ENCODE measurements at regions not wholly inside any gene's neighbourhood (a gene's known extent, or its start where the extent isn't known, plus 50 kb on each side); places are given as distances from the start of the nearest gene placed in this dataset.

- DNase-seq, result no peak
These were observed 597.5 kb upstream of the MKI67 start for GRCh38 chr10:128723631-128724205.

- no peak for DNase-seq
These were observed 599.3 kb upstream of the MKI67 start for GRCh38 chr10:128725531-128725930.

- no peak for DNase-seq
These were observed 600.9 kb upstream of the MKI67 start for GRCh38 chr10:128727114-128727513.

- DNase-seq, result no peak
These were observed 603.7 kb upstream of the MKI67 start for GRCh38 chr10:128729910-128730420.

DNA sequence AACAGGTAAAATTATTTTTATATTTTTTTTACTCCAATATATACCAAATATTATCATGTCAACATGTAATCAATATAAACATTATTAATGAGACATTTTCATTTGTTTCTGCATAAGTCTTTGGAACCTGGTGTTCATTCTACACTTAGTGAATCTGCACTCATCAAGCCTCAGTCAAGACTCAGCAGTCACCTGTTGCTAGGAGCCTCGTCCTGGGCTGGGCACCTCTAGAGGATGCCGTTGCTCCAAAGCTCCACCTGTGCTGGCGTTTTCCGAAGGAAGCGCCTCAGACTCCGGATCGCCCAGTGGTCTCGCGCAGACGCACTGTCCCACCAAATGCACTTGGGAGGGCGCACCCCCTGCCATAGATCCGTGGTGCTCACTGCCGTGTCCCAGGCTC, 604.7 kb upstream of the MKI67 start:
- DNase-seq, result no peak

- DNase-seq, result no peak
These were observed 607.9 kb upstream of the MKI67 start for GRCh38 chr10:128734161-128734560.

GRCh38 chr10:128734734-128735133, 608.5 kb upstream of the MKI67 start:
- DNase-seq, result no peak

GRCh38 chr10:128735996-128736395, 609.8 kb upstream of the MKI67 start:
- no peak for DNase-seq

DNA sequence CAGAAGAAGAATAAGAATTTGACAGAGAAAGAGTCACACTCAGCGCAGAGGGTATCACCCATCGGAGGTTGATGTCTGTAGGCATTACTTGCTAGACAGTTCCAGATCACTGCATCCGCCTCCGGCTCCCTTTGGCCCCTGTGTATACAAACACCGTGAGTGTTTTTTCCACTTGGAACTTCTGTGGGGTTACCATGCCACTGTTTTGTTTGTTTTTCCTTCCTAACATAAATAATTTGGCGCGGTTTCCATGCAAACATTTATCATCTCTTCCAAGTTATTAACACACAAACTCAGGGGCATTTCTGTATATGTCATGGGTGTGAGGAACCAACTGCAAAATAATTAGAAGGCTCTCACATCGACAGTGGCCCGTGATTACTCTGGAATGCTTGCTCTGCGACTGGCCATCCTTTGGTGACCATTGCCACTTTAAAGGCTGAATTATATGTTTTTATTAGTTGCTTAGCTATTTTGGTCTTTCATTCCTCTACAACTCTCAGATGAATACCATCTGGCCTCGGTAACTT, 612.2 kb upstream of the MKI67 start:
- no peak for DNase-seq

GRCh38 chr10:128739930-128740329, 613.7 kb upstream of the MKI67 start:
- no peak for DNase-seq

DNA sequence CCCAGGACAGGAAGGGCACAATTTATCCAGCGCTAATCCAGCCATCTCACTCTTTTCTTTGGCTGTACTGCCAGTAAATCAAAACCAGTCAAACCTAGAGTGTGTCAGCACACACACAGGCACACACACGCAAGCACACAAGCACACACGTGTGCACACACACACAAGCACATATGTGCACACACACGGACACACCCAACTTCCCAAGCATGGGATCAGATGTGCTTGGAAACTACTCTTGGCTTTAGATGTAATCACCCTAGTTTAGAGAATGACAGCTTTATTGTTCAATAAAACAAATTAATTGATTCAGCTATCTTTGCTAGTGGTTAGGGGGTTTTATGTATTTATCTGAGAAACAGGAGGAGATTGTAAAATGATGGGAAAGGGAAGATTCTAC, 615.0 kb upstream of the MKI67 start:
- DNase-seq, result no peak

DNA sequence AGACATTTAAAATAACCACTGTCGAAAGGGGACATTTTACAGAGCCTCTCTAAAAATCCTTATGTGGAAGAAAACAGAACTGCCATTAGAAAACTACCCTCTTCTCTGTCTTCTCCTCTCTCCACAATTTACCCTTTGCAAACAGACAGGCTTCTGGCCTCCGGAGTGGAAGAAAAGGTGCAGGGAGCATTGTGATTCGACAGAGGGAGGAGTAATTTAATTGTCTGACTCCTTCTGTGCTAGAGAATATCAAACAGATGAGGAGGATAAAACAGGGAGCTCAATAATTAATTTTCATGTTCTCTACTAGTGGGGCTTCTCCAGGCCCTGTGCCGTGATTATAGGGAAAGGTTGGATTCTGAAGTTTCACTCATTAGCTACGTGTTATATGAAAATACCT, 615.5 kb upstream of the MKI67 start:
- no peak for DNase-seq

DNA sequence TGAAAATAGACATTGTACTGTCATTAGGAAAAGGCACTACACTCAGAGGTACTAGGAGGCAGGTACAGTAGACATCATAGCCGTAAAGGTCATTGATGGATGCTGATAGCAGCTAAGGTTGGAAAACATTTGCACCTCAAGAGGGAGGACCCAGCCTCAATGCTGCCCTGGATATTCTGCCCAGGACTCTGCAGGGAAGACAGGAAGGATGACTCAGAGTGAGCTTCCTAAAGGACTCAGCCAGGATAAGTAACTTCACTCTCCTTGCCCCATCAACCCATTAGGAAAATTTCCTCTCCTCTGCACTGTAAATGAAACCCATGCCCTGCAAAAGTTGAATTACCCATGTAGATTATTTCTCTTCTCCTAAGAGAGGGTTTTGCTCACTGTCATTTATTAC, 617.9 kb upstream of the MKI67 start:
- no peak for DNase-seq

- no peak for DNase-seq
These were observed 618.6 kb upstream of the MKI67 start for GRCh38 chr10:128744811-128745305.

DNA sequence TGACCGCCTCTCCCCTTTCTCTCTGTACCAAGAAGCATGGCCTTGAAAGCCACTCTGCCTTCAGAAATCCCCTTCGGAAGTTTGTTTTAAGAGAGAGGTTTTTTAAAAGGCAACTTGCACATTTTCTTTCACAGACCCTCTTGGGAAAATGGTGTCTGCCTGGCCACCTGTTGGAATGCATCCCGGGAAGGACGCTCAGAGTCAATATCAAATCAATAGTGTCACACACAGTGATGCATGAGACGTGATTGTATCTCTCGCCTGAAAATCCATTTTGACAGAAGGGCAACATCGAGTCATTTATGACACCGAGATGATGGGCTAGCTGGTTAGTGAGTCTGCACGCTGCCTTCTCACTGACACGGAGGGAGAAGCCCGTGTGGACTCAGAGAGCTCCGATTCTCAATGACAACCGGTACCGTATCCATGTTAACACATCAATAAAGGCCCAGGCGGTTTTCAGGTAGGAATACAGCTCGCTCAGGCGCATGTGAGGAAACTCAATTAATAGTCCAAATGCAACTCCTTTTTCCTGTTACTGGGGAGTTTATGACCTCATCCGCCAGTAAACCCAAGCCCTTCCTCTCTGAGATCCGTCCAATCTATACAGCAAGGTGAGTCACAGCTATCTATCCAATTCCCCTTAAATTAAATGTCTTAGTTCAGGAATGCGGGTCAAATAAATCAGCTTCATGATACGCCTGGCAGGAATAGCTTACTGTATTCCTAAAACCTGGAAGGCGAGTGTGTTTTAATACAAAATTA, 621.5 kb upstream of the MKI67 start:
- no peak for DNase-seq

DNA sequence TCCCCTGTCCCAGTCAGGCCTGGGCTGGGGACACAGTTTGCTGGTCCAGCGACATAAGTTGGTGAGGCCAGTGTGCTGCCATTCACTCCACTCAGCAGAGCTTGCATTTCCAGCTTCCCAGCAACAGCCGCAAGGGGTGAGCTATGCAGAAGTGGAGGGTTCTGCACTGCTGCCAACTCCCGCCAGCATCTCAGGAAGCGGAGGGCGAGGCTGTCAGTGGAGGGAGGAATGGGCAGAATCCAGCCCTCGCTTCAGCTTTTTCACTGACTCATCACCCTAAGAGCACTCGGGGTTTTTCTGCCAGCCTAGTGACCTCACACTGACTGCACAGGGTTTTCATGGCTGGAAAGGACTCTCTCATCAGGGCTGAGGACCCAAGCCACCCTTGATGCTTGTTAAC, 625.1 kb upstream of the MKI67 start:
- no peak for DNase-seq

- DNase-seq, result no peak
These were observed 625.6 kb upstream of the MKI67 start for GRCh38 chr10:128751851-128752250.

- DNase-seq, result no peak
These were observed 633.0 kb upstream of the MKI67 start for GRCh38 chr10:128759174-128759573.

- DNase-seq, result no peak
These were observed 637.4 kb upstream of the MKI67 start for GRCh38 chr10:128763588-128763987.

- no peak for DNase-seq
These were observed 638.0 kb upstream of the MKI67 start for GRCh38 chr10:128764190-128764589.

DNA sequence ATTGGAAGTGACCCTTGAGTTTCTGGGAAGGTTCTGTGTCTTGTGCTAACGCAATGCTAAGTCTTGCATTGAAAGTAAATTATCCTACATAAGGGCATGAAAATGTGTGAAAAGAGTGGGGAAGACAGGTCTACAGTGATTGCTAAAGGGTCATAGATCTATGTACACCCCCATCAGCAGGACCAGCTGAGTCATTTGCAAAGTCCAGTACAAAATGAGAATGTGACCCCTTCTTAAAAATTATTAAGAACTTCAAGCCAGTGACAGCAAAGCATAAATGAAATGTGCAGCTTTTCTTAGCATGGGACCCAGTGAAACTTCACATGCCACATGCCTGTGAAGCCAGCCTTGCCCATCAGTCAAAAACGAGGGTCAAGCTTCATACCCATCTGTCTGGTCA, 640.7 kb upstream of the MKI67 start:
- no peak for DNase-seq

- DNase-seq, result no peak
These were observed 648.8 kb upstream of the MKI67 start for GRCh38 chr10:128774979-128775378.

GRCh38 chr10:128775743-128776142, 649.5 kb upstream of the MKI67 start:
- DNase-seq, result no peak

GRCh38 chr10:128776673-128777252, 650.5 kb upstream of the MKI67 start:
- no peak for DNase-seq

All from CD4-positive, alpha-beta T cell treated with Interleukin-17A for 1 hour (primary cell).